22Rv1 (cell line): ENCODE measurements at regions not wholly inside any gene's neighbourhood (a gene's known extent, or its start where the extent isn't known, plus 50 kb on each side); places are given as distances from the start of the nearest gene placed in this dataset.

Experiments used
- H3K27ac ChIP-seq: fragments of 450-650 bp; 2 replicates; pipeline ENCODE4 v1.5.1; 2017
- CTCF ChIP-seq: fragments of 450-650 bp; IDR thresholded peaks from 2 replicates; pipeline ENCODE4 v1.5.1; 2017; ENCODE audit warnings: mild to moderate bottlenecking
- ZFX ChIP-seq: fragments of 450-650 bp; IDR thresholded peaks from 2 replicates; pipeline ENCODE4 v1.6.1; 2017; ENCODE audit warnings: antibody characterized with exemption, borderline replicate concordance

GRCh38 chr7:55285665-55286064 lies 79.5 kb upstream of the LANCL2 start:
- H3K27ac ChIP-seq: no peak overlapping the region

GRCh38 chr7:55286666-55287065 lies 78.5 kb upstream of the LANCL2 start:
- TF ChIP-seq ZFX (no peak), CTCF (no peak)
- no peak overlapping the region for H3K27ac ChIP-seq

More at GRCh38 chr7:55285665-55286064, 79.5 kb upstream of the LANCL2 start:
- TF ChIP-seq ZFX (no peak), CTCF (no peak)

- TF ChIP-seq CTCF (no peak), ZFX (no peak)
- no peak overlapping the region for H3K27ac ChIP-seq
Observed at GRCh38 chr7:55288070-55288824, 76.9 kb upstream of the LANCL2 start.

GRCh38 chr7:55296070-55296469 lies 69.1 kb upstream of the LANCL2 start:
- H3K27ac ChIP-seq: no peak overlapping the region
- TF ChIP-seq ZFX (no peak), CTCF (no peak)

GRCh38 chr7:55299273-55299967 lies 65.7 kb upstream of the LANCL2 start:
- TF ChIP-seq ZFX (no peak), CTCF (no peak)
- no peak overlapping the region for H3K27ac ChIP-seq

GRCh38 chr7:55303220-55303619 lies 61.9 kb upstream of the LANCL2 start:
- TF ChIP-seq ZFX: no peak
- no peak for TF ChIP-seq CTCF
- H3K27ac ChIP-seq: no peak overlapping the region
